ENCODE measurements at regions not wholly inside any gene's neighbourhood (a gene's known extent, or its start where the extent isn't known, plus 50 kb on each side); places are given as distances from the start of the nearest gene placed in this dataset.

- H3K9me3 ChIP-seq (ENCODE audit: insufficient read depth, low read length, severe bottlenecking) = no peaks in the 10 kb centered on the region
- no peak overlapping the region for H2AFZ ChIP-seq (ENCODE audit: low read depth, low read length)
- H3K4me3 ChIP-seq (ENCODE audit: low read depth in 1 of 2, low read length in 2 of 2) = no peak overlapping the region
- H3K9ac ChIP-seq (ENCODE audit: low read depth, low read length) = no peak overlapping the region
- H3K79me2 ChIP-seq (ENCODE audit: insufficient read depth, low read length) = no peaks in the 10 kb centered on the region
- no peaks in the 10 kb centered on the region for H3K36me3 ChIP-seq (ENCODE audit: insufficient read depth, low read length)
- H3K27ac ChIP-seq (ENCODE audit: low read length) = no peak overlapping the region
- TF ChIP-seq EZH2 (IDR thresholded peaks at IDR 0.05; ENCODE audit: borderline replicate concordance, low read depth, low read length, severe bottlenecking) = no peak
- TF ChIP-seq CTCF (IDR thresholded peaks at IDR 0.05; ENCODE audit: borderline replicate concordance, extremely low read depth, low read length, poor library complexity, severe bottlenecking) = no peak
- ATAC-seq (ENCODE audit: insufficient read depth, low read depth) = no peak
- H3K27me3 ChIP-seq (ENCODE audit: insufficient read depth, low read length, poor library complexity) = no peaks in the 10 kb centered on the region
- DNase-seq = no peak
- no peaks in the 10 kb centered on the region for H3K4me1 ChIP-seq (ENCODE audit: insufficient read depth, low read length)
- H3K4me2 ChIP-seq (ENCODE audit: insufficient read depth, low read length) = no peak overlapping the region
- no peaks in the 10 kb centered on the region for H4K20me1 ChIP-seq (ENCODE audit: insufficient read depth, low read length)
These were observed 57.2 kb upstream of the SPOPL start for GRCh38 chr2:138444411-138444810.

- Histone ChIP-seq H4K20me1 (ENCODE audit: insufficient read depth, low read length) (no peaks in the 10 kb centered on the region), H3K9ac (ENCODE audit: low read depth, low read length) (no peak overlapping the region), H3K9me3 (ENCODE audit: insufficient read depth, low read length, severe bottlenecking) (no peaks in the 10 kb centered on the region), H3K27ac (ENCODE audit: low read length) (no peak overlapping the region), H3K4me3 (ENCODE audit: low read depth in 1 of 2, low read length in 2 of 2) (no peak overlapping the region), H3K4me2 (ENCODE audit: insufficient read depth, low read length) (no peak overlapping the region), H3K27me3 (ENCODE audit: insufficient read depth, low read length, poor library complexity) (no peaks in the 10 kb centered on the region), H3K4me1 (ENCODE audit: insufficient read depth, low read length) (no peaks in the 10 kb centered on the region), H2AFZ (ENCODE audit: low read depth, low read length) (no peak overlapping the region), H3K36me3 (ENCODE audit: insufficient read depth, low read length) (no peaks in the 10 kb centered on the region), H3K79me2 (ENCODE audit: insufficient read depth, low read length) (no peaks in the 10 kb centered on the region)
- TF ChIP-seq EZH2 (IDR thresholded peaks at IDR 0.05; ENCODE audit: borderline replicate concordance, low read depth, low read length, severe bottlenecking) = no peak
- TF ChIP-seq CTCF (IDR thresholded peaks at IDR 0.05; ENCODE audit: borderline replicate concordance, extremely low read depth, low read length, poor library complexity, severe bottlenecking) = no peak
- no peak for ATAC-seq (ENCODE audit: insufficient read depth, low read depth)
- no peak for DNase-seq
These were observed 56.3 kb upstream of the SPOPL start for GRCh38 chr2:138445227-138445626.

GRCh38 chr2:138446043-138446442 is 55.5 kb upstream of the SPOPL start:
- DNase-seq (no peak), ATAC-seq (ENCODE audit: insufficient read depth, low read depth) (no peak)
- H3K4me1 ChIP-seq (ENCODE audit: insufficient read depth, low read length) = no peaks in the 10 kb centered on the region
- no peaks in the 10 kb centered on the region for H3K27me3 ChIP-seq (ENCODE audit: insufficient read depth, low read length, poor library complexity)
- no peak overlapping the region for H3K4me2 ChIP-seq (ENCODE audit: insufficient read depth, low read length)
- no peak overlapping the region for H3K9ac ChIP-seq (ENCODE audit: low read depth, low read length)
- no peak overlapping the region for H3K4me3 ChIP-seq (ENCODE audit: low read depth in 1 of 2, low read length in 2 of 2)
- H3K79me2 ChIP-seq (ENCODE audit: insufficient read depth, low read length) = no peaks in the 10 kb centered on the region
- H4K20me1 ChIP-seq (ENCODE audit: insufficient read depth, low read length) = no peaks in the 10 kb centered on the region
- no peaks in the 10 kb centered on the region for H3K9me3 ChIP-seq (ENCODE audit: insufficient read depth, low read length, severe bottlenecking)
- no peak overlapping the region for H3K27ac ChIP-seq (ENCODE audit: low read length)
- no peaks in the 10 kb centered on the region for H3K36me3 ChIP-seq (ENCODE audit: insufficient read depth, low read length)
- no peak overlapping the region for H2AFZ ChIP-seq (ENCODE audit: low read depth, low read length)
- TF ChIP-seq EZH2 (IDR thresholded peaks at IDR 0.05; ENCODE audit: borderline replicate concordance, low read depth, low read length, severe bottlenecking) = no peak
- TF ChIP-seq CTCF (IDR thresholded peaks at IDR 0.05; ENCODE audit: borderline replicate concordance, extremely low read depth, low read length, poor library complexity, severe bottlenecking) = no peak
